SJCRH30 (cell line): ENCODE measurements at regions not wholly inside any gene's neighbourhood (a gene's known extent, or its start where the extent isn't known, plus 50 kb on each side); places are given as distances from the start of the nearest gene placed in this dataset.
"Not testable (repeated sequence)": the region's sequence is repeated elsewhere in the genome, so short reads cannot be mapped to it uniquely, and the experiment has no call there.

Experiments
- DNase-seq, 2 experiments: peaks; one replicate each; pipeline ENCODE4 v3.0.0-alpha.2; 2015 to 2020
- H3K27ac ChIP-seq: fragments of 250-450 bp; sonication (Bioruptor Pico); 2 replicates; pipeline ENCODE4 v1.5.1; 2020; ENCODE audit warnings: mild to moderate bottlenecking, moderate library complexity
- H3K27me3 ChIP-seq: fragments of 250-450 bp; sonication (Bioruptor Pico); 2 replicates; pipeline ENCODE4 v1.5.1; 2020; ENCODE audit warnings: mild to moderate bottlenecking, moderate library complexity
- H3K36me3 ChIP-seq: fragments of 250-450 bp; sonication (Bioruptor Pico); 2 replicates; pipeline ENCODE4 v1.5.1; 2020; ENCODE audit warnings: mild to moderate bottlenecking, moderate library complexity
- H3K4me1 ChIP-seq: fragments of 250-450 bp; sonication (Bioruptor Pico); 2 replicates; pipeline ENCODE4 v1.5.1; 2020; ENCODE audit warnings: mild to moderate bottlenecking, moderate library complexity
- H3K4me3 ChIP-seq: fragments of 250-450 bp; sonication (Bioruptor Pico); 2 replicates; pipeline ENCODE4 v1.5.1; 2020; ENCODE audit warnings: mild to moderate bottlenecking, moderate library complexity
- H3K9me3 ChIP-seq: fragments of 250-450 bp; sonication (Bioruptor Pico); replicated peaks from 2 replicates; pipeline ENCODE4 v1.5.1; 2020; ENCODE audit warnings: mild to moderate bottlenecking, moderate library complexity

GRCh38 chr12:42923156-42923555 is 333.6 kb upstream of the PRICKLE1 start:
- Histone ChIP-seq H3K9me3 (no peaks in the 10 kb centered on the region), H3K27ac (no peak overlapping the region), H3K4me3 (no peak overlapping the region), H3K27me3 (no peaks in the 10 kb centered on the region), H3K36me3 (no peaks in the 10 kb centered on the region), H3K4me1 (no peaks in the 10 kb centered on the region)
- DNase-seq, result no peak

GRCh38 chr12:42922505-42922850 is 332.9 kb upstream of the PRICKLE1 start:
- Histone ChIP-seq H3K27me3 (no peaks in the 10 kb centered on the region), H3K4me3 (no peak overlapping the region), H3K4me1 (no peaks in the 10 kb centered on the region), H3K9me3 (no peaks in the 10 kb centered on the region), H3K36me3 (no peaks in the 10 kb centered on the region), H3K27ac (no peak overlapping the region)
- no peak for DNase-seq

DNA sequence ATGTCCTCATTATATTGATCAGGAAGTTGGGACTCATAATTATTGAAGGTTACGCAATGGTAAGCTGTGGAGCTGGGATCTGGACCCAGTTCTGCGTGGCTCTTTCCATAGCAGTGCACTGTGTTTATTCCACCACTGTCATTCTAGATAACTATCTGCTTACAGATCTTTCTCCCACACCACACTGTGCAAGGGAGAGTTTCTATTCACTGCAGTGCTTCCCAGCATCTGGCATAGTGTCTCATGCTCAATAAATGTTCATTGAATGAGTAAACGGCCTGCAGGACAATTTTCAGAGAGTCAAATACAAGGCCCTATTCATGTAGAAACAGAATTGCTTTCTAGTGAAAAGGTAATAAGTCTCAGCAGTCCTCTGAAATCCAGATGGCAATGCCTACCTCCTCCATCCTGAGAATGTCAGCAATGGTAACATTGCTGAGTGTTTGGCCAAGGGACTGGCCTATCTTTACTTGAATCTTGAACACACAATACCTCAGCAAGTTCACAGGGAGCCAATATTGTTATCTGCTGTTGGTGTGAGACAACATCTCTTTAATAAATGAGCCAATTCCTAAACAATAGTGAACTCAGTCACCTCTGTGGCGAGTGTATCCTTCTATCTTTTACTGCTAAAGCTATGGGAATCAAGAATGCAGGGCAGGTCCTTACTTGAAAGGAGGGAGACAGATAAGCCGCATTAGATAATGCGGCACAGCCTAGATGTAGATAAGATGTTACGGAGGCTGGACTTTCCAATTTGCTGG is 332.4 kb upstream of the PRICKLE1 start:
- DNase-seq, result no peak
- H3K27me3 ChIP-seq, result no peaks in the 10 kb centered on the region

DNA sequence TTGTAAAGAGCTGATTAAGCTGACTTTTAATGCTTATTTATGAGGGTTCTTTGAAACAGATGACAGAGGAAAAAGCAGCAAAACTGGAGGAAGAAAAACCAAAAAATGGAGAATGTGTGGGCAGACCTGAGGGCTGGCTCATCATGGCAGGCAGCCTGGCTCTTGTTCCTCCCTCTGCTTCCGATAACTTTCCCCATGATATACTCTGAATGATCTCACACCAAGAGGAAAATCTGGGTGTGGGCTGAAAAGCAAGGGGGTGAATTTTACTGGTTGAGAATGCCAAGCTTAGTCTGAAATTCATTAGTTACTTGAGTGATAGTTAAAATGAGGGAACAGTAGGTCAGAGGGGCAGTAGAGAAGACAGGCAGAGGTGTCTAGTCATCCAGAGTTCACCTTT is 330.1 kb upstream of the PRICKLE1 start:
- Histone ChIP-seq H3K27ac (no peak overlapping the region), H3K36me3 (no peaks in the 10 kb centered on the region)

More for the DNA sequence above, 332.4 kb upstream of the PRICKLE1 start:
- no peaks in the 10 kb centered on the region for H3K36me3 ChIP-seq
- H3K9me3 ChIP-seq, result no peaks in the 10 kb centered on the region
- no peaks in the 10 kb centered on the region for H3K4me1 ChIP-seq
- no peak overlapping the region for H3K4me3 ChIP-seq
- no peak overlapping the region for H3K27ac ChIP-seq

DNA sequence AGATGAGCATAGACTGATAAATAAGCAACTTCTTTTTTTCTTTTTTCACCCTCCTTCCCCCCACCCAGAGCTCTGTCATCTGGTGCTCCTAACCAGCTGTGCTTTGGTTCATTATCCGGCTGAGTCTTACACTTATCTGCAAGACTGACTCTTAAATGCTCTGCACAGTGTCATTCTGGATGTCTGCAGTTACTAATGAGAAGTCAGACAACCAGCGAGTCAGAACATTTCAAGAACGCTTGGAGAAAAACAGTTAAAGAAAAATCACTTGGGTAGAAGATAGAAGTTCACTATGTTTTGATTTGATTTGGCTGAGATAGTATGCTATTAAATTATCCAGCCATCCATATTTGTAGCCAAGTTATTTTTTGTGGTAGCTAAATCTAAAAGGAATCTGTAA is 328.9 kb upstream of the PRICKLE1 start:
- Histone ChIP-seq H3K4me1 (no peaks in the 10 kb centered on the region), H3K9me3 (no peaks in the 10 kb centered on the region), H3K36me3 (no peaks in the 10 kb centered on the region), H3K27ac (no peak overlapping the region), H3K27me3 (no peaks in the 10 kb centered on the region), H3K4me3 (no peak overlapping the region)
- DNase-seq, result no peak

More for the DNA sequence above, 330.1 kb upstream of the PRICKLE1 start:
- Histone ChIP-seq H3K27me3 (no peaks in the 10 kb centered on the region), H3K4me1 (no peaks in the 10 kb centered on the region), H3K4me3 (no peak overlapping the region), H3K9me3 (no peaks in the 10 kb centered on the region)
- no peak for DNase-seq

DNA sequence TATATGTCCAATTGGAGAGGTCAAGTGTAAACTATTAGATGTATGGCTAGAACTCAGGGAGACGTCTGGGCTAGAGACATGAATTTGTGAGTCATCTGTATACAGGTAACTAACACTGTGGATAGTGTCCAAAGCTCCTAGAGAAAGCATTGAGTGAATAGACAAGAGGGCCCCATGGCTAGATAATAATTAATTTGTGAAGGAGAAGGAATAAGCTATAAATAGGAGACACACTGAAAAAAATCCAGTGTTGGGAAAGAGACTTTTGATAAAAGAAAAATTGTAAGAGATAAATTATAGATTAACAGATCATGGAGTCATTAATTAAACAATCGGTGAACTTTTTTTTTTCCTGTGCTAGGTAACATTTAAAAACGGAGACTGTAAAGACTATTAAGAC is 326.6 kb upstream of the PRICKLE1 start:
- Histone ChIP-seq H3K36me3 (no peaks in the 10 kb centered on the region), H3K27me3 (no peaks in the 10 kb centered on the region), H3K27ac (no peak overlapping the region), H3K4me3 (no peak overlapping the region), H3K4me1 (no peaks in the 10 kb centered on the region), H3K9me3 (no peaks in the 10 kb centered on the region)
- no peak for DNase-seq

GRCh38 chr12:42915426-42915825 is 325.9 kb upstream of the PRICKLE1 start:
- Histone ChIP-seq H3K4me3 (no peak overlapping the region), H3K4me1 (no peaks in the 10 kb centered on the region), H3K27ac (no peak overlapping the region), H3K36me3 (no peaks in the 10 kb centered on the region), H3K27me3 (no peaks in the 10 kb centered on the region), H3K9me3 (no peaks in the 10 kb centered on the region)
- DNase-seq, result no peak

- Histone ChIP-seq H3K27ac (no peak overlapping the region), H3K4me3 (no peak overlapping the region), H3K4me1 (no peaks in the 10 kb centered on the region), H3K9me3 (no peaks in the 10 kb centered on the region), H3K27me3 (no peaks in the 10 kb centered on the region), H3K36me3 (no peaks in the 10 kb centered on the region)
- no peak for DNase-seq
These were observed 322.8 kb upstream of the PRICKLE1 start for GRCh38 chr12:42912367-42912766.

- Histone ChIP-seq H3K4me1 (no peaks in the 10 kb centered on the region), H3K4me3 (no peak overlapping the region), H3K36me3 (no peaks in the 10 kb centered on the region), H3K27ac (no peak overlapping the region), H3K27me3 (no peaks in the 10 kb centered on the region), H3K9me3 (no peaks in the 10 kb centered on the region)
- DNase-seq, result no peak
These were observed 321.1 kb upstream of the PRICKLE1 start for GRCh38 chr12:42910656-42911055.

GRCh38 chr12:42908712-42909111 is 319.2 kb upstream of the PRICKLE1 start:
- no peaks in the 10 kb centered on the region for H3K9me3 ChIP-seq

DNA sequence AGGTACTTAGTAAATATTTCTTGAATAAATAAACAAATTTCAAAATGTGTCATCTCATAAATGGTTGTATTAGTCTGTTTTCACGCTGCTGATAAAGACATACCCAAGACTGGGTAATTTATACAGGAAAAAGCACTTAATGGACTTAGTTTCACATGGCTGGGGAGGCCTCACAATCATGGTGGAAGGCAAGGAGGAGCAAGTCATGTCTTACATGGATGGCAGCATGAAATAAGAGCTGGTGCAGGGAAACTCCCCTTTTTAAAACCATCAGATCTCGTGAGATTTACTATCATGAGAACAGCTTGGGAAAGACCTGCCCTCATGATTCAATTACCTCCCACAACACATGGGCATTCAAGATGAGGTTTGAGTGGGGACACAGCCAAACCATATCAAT is 317.3 kb upstream of the PRICKLE1 start:
- H3K4me1 ChIP-seq, H3K9me3 ChIP-seq, H3K36me3 ChIP-seq, H3K27me3 ChIP-seq, DNase-seq, H3K27ac ChIP-seq, H3K4me3 ChIP-seq: not testable (repeated sequence)

More at GRCh38 chr12:42908712-42909111, 319.2 kb upstream of the PRICKLE1 start:
- H3K4me3 ChIP-seq, result no peak overlapping the region
- H3K4me1 ChIP-seq, result no peaks in the 10 kb centered on the region
- no peaks in the 10 kb centered on the region for H3K36me3 ChIP-seq
- no peak for DNase-seq
- no peak overlapping the region for H3K27ac ChIP-seq
- H3K27me3 ChIP-seq, result no peaks in the 10 kb centered on the region

DNA sequence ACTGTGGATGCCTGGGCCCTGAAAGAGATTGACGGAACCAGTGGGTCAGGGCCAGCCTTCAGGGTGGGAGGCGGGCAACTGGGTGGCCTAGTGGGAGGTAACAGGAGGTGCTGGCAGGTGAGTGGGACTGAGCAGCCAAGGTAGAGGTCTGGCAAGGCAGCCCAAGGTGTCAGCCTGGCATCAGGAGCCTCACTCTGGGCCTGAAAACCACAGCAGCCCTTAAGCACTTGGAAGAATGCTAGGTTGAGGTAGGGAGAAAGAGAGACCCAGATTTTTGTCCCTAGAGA is 315.8 kb upstream of the PRICKLE1 start:
- DNase-seq, result no peak
- no peaks in the 10 kb centered on the region for H3K27me3 ChIP-seq

GRCh38 chr12:42904683-42905418 is 315.3 kb upstream of the PRICKLE1 start:
- Histone ChIP-seq H3K4me1 (no peaks in the 10 kb centered on the region), H3K9me3 (no peaks in the 10 kb centered on the region), H3K27me3 (no peaks in the 10 kb centered on the region), H3K36me3 (no peaks in the 10 kb centered on the region), H3K27ac (no peak overlapping the region), H3K4me3 (no peak overlapping the region)
- no peak for DNase-seq

More for the DNA sequence above, 315.8 kb upstream of the PRICKLE1 start:
- Histone ChIP-seq H3K4me1 (no peaks in the 10 kb centered on the region), H3K36me3 (no peaks in the 10 kb centered on the region), H3K4me3 (no peak overlapping the region), H3K9me3 (no peaks in the 10 kb centered on the region), H3K27ac (no peak overlapping the region)

DNA sequence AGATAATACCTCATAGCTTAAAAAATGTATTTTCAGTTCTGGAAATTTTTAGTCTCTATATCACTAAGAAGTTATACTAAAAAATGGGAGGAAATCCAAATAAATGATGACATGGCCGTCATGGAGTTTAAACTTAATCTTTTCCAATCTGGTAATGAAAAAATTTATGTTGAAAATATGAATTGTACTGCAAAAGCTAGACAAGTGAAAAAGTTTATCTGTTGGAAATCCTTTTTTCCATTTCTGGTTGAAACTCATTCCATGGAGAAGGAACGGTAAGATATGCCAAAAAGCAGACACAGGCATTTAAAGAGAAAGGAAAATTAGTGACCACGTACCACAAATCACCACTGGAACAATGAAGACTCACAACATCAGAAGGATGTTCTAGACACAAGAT is 314.2 kb upstream of the PRICKLE1 start:
- no peaks in the 10 kb centered on the region for H3K36me3 ChIP-seq
- no peaks in the 10 kb centered on the region for H3K9me3 ChIP-seq
- no peaks in the 10 kb centered on the region for H3K27me3 ChIP-seq
- DNase-seq, result no peak
- no peak overlapping the region for H3K27ac ChIP-seq
- H3K4me3 ChIP-seq, result no peak overlapping the region
- H3K4me1 ChIP-seq, result no peaks in the 10 kb centered on the region

GRCh38 chr12:42902001-42902400 is 312.5 kb upstream of the PRICKLE1 start:
- Histone ChIP-seq H3K9me3 (no peaks in the 10 kb centered on the region), H3K36me3 (no peaks in the 10 kb centered on the region), H3K4me1 (no peaks in the 10 kb centered on the region), H3K27ac (no peak overlapping the region), H3K27me3 (no peaks in the 10 kb centered on the region), H3K4me3 (no peak overlapping the region)
- no peak for DNase-seq

GRCh38 chr12:42893803-42894202 is 304.3 kb upstream of the PRICKLE1 start:
- Histone ChIP-seq H3K36me3 (no peaks in the 10 kb centered on the region), H3K4me1 (no peaks in the 10 kb centered on the region)

More at GRCh38 chr12:42893803-42894202, 304.3 kb upstream of the PRICKLE1 start:
- Histone ChIP-seq H3K9me3 (no peaks in the 10 kb centered on the region), H3K4me3 (no peak overlapping the region), H3K27ac (no peak overlapping the region), H3K27me3 (0 out of 2 replicates have a peak, but pooled peaks cover 3% of the 10 kb centered on the region)
- no peak for DNase-seq
